HG02973 (cell line): ENCODE measurements at regions not wholly inside any gene's neighbourhood (a gene's known extent, or its start where the extent isn't known, plus 50 kb on each side); places are given as distances from the start of the nearest gene placed in this dataset.
"Not testable (repeated sequence)": the region's sequence is repeated elsewhere in the genome, so short reads cannot be mapped to it uniquely, and the experiment has no call there.

Experiments
- ATAC-seq: cut with Tn5 transposase; IDR thresholded peaks from one replicate; pipeline ENCODE4 v1.9.1; 2021; ENCODE audit warnings: moderate library complexity; ENCODE audit not compliant: unreplicated experiment

GRCh38 chr1:235059221-235059620 is 69.4 kb downstream of the TOMM20 start:
- no peak for ATAC-seq

- no peak for ATAC-seq
Measured at GRCh38 chr1:235058695-235059094, 69.9 kb downstream of the TOMM20 start.

- no peak for ATAC-seq
Measured at GRCh38 chr1:235057385-235058306, 71.0 kb downstream of the TOMM20 start.

DNA sequence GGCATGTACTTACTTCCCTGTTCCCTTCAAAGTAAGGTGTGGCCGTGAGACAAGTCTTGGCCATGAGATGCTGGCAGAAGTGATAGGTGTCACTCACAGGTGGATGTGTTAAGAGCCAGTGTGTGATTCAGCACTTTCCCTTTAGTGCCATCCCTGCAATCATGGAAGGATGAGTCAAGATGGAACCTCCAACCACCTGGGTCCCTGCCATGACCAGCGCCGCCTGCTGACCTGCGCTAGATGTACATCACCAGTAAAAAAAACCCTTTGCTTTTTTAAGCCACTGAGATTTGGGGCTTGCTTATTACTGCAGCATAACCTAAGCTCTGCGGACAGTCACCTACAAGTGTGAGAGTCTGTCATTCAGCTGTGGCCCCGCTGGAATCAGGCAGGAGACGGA is 71.7 kb downstream of the TOMM20 start:
- ATAC-seq = no peak

DNA sequence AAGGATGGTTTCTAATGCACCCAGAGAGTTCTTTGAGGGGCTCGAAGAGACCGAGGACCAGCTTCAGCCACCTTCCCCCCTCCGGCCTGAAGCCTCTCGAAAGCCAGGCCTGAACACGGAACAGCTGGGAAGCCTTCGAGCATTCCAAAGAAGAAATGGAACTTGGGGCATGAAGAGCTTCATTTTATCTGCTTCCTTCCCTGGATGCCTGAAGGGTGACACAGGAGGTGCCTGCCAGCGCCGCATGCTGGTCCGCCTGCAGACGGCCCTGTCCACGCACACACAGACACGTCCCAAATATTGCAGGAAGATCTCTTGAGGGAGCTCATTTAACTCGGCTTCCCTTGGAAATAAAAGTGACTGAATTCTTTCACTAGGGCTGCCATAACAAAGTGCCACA is 73.7 kb downstream of the TOMM20 start:
- ATAC-seq = no peak

DNA sequence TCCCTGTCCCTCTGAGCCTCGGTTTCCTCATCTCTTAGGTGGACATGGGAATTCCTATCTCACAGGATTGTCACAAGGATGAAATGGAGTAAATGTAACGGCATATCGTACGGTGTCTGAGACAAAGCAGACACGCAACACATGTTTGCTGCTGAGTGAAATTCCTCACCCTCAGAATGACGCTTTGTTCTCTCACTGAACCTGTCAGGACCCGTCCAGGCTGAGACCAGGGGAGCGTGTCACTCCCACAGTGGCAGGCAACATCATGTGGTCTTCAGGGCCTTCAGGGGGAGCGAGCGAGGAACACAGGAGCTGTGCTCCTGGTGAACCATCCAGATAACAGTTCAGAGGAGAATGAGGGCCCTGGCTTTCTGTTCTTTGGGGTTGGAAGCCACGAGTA is 74.2 kb downstream of the TOMM20 start:
- no peak for ATAC-seq

GRCh38 chr1:235052067-235053008 is 76.3 kb downstream of the TOMM20 start:
- no peak for ATAC-seq

GRCh38 chr1:235051521-235051920 is 77.1 kb downstream of the TOMM20 start:
- no peak for ATAC-seq

DNA sequence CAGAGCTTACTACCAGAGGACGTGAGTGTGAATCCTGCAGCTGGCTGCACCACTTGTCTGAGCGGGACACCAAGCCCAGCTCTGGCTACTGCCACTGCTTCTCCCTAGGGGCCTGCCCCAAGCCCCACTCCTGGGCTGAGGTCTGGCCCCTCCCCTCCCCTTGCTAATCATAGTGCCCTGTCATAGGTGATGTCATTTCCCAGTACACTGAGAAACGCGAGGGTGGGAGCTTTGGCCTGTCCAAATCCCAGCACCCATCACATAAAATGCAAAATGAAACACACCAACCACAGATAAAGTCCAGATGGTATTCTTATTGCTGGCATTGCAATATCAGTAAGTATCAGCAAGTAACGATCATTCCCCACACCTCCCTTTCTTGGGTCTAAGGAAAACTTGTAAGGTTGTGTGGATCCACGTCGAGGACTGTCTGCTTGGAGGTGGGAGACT is 77.7 kb downstream of the TOMM20 start:
- ATAC-seq = no peak

DNA sequence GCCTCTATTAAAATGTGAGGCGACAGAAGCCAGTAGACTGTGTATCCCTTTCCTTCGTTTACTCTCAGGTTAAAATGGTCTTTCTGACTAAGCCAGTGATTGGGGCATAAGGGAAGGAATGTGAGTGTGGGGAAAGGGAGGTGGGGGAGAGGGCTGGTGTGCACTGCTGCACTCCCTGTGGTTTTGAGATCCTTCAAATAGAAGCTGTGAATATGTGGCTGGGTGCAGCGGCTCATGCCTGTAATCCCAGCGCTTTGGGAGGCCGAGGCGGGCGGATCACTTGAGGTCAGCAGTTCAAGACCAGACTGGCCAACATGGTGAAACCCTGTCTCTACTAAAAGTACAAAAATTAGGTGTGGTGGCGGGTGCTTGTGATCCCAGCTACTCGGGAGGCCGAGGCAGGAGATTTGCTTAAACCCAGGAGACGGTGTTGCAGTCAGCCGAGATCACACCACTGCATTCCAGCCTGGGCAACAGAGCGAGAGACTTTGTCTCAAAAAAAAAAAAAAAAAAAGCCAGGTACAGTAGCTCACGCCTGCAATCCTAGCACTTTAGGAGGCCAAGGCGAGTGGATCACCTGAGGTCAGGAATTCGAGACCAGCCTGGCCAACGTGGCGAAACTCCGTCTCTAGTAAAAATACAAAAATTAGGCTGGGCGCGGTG is 78.8 kb downstream of the TOMM20 start:
- ATAC-seq = not testable (repeated sequence)

DNA sequence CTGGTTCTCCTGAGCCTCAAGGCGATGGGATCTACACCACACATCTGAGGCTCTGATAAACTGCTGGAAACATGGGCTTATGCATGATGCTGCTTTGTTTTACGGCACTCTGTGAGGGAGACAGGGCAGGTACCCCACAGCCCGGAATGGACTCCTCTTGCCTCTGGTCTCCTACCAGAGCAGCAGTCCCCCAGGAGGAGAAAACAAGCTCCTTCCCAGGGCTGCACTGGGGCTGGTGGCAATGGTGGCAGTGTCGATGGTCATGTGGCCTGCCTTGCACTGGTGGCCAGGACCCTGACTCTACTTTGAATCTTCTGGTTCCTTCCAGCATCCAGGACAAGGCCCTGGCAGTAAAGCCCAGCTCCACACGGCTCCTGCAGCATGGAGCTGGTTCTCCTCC is 79.4 kb downstream of the TOMM20 start:
- ATAC-seq = no peak

DNA sequence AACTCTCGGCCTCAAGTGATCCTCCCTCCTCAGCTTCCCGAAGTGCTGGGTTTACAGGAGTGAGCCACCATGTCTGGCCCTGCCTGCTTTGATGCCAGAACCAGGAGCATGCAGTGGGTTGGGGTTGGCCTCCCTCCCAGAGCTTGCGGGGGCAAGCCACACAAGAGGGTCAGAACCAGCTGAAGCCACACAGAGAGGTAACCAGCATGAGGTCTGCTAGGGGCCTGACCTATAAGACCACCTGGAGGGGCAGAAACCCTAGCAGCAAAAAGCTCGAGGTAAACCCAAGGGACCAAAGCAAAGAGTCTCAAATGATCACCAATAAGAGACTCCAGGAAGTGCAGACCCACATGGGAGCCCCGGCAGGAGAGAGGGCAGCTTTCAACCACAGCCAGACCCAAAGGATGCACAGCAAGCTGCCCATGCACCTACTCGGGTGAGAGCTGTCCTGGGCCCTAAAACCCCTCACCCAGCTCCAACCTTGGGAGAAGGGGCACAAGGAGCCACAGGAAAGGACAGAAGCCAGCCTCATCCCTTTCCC is 81.2 kb downstream of the TOMM20 start:
- no peak for ATAC-seq

DNA sequence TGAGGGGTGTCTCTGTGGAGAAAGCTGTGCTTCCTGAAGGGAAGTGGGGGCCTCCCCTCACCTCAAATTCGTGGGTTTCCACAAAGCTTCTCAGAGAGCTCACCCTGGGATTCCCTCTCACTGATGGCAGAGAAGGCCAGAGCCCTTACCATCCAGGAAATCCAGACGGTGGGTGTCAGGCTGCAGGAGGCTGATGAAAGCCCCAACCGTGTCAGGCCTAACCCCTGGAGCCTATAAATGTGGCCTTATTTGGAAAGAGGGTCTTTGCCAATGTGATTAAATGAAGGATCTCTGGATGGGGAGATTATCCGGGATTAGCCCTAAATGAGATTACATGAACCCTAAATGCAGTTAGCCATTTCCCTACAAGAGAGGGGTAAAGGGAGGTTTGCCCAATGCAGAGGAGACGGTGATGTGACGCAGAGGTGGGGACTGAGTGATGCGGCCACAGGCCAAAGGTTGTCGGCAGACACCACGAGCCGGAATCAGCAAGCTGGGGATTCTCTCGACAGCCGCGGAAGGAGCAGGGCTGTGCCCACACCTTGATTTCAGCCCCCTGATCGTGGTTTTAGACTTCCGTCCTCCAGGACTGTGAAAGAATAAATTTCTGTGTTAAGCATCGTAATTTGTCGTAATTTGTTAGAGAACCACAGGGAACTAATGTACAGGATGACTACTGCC is 82.6 kb downstream of the TOMM20 start:
- ATAC-seq = no peak

GRCh38 chr1:235045034-235045690 is 83.5 kb downstream of the TOMM20 start:
- ATAC-seq = no peak

- no peak for ATAC-seq
Measured at GRCh38 chr1:235043234-235043633, 85.4 kb downstream of the TOMM20 start.

GRCh38 chr1:235038701-235039100 is 89.9 kb downstream of the TOMM20 start:
- ATAC-seq = no peak

GRCh38 chr1:235035928-235036327 is 92.7 kb downstream of the TOMM20 start:
- no peak for ATAC-seq

DNA sequence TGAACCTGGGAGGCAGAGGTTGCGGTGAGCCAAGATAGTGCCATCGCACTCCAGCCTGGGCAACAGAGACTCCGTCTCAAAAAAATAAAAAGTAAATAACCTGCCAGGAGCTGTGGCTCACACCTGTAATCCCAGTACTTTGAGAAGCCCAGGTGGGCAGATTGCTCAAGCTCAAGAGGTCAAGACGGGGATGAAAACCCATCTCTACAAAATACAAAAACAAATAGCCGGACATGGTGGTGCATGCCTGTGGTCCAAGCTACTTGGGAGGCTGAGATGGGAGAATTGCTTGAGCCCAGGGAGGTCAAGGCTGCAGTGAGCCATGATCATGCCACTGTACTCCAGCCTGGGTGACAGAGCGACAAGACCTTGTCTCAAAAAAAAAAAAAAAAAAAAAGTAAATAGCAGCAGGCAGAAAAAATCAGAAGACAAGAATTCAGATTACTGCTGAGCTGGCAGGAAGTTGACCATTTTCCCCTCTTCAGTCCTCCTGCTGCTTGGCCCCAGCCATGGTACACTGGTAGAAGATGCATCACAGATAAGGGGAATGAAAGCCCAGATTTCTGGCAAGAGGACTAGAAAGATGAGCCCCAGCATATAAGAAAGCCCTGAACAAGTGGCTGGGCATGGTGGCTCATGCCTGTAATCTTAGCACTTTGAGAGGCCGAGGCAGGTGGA is 97.6 kb downstream of the TOMM20 start:
- ATAC-seq = no peak

DNA sequence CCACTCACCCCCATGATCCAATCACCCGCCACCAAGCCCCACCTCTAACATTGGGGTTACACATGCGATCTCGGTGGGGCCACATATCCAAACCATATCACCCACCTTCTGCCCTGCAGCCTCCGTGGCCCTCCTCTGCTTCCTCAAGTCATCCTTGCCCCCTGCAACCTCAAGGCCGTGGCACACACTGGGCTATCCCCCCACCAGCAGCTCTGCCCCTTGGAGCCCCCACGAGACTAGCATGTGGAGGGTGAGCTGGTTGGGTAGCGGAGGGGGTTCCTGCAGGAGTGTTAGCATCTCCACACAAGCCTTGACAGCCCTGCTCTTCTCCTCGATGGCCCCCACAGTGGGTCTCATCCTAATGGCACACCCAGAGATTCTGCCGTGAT is 100.8 kb downstream of the TOMM20 start:
- ATAC-seq = no peak
